NCI-H2171 treated with DMSO at 0.1 percent for 48 hours (cell line): ENCODE measurements at regions not wholly inside any gene's neighbourhood (a gene's known extent, or its start where the extent isn't known, plus 50 kb on each side); places are given as distances from the start of the nearest gene placed in this dataset.

Experiments used
- DNase-seq: peaks from one replicate; lab custom pipeline; 2025; lab: John Stamatoyannopoulos, UW

- peak; percentile 94 for DNase-seq
These were observed 97.1 kb upstream of the GRIK2 start for GRCh38 chr6:101296169-101296960.

- DNase-seq, result no peak
These were observed 90.9 kb upstream of the GRIK2 start for GRCh38 chr6:101302593-101302992.

DNA sequence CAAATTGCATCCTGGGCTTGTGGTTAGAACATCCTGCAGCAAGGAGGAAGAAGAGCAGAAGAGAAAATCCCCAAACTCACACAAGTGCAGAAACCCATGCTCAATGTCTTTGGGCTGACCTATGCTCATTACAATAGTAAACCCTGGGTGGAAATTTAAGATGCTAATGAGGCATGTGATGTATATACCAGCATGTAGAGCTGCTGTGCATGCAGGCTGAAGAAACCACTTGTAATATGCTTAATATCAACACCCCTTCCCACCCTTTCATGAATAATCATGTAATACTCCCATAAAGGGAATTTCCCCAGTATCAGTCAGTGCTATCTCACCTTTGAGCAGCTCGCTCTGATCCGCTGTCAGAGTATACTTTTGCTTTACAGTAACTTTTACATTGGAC, 90.0 kb upstream of the GRIK2 start:
- DNase-seq, result no peak

DNA sequence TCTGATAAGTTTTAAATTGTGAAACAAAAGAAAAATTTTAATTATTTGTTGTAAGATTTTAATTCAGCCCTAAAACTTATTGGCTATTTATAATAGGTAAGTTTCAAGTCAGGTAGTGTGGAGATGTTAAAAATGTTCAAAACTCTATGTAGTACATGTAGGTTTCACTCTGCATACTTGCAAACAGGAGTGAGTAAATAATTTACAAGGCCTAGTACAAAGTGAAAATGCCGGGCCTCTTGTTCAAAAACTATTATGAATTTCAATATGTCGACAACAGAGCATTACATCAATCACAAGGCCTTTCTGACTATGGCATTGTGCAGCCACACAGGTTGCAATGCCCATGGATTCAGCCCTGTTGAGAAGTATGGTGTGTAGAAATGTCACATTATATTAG, 80.9 kb upstream of the GRIK2 start:
- no peak for DNase-seq

GRCh38 chr6:101322921-101323320, 70.6 kb upstream of the GRIK2 start:
- DNase-seq, result no peak

GRCh38 chr6:101326411-101326810, 67.1 kb upstream of the GRIK2 start:
- no peak for DNase-seq

DNA sequence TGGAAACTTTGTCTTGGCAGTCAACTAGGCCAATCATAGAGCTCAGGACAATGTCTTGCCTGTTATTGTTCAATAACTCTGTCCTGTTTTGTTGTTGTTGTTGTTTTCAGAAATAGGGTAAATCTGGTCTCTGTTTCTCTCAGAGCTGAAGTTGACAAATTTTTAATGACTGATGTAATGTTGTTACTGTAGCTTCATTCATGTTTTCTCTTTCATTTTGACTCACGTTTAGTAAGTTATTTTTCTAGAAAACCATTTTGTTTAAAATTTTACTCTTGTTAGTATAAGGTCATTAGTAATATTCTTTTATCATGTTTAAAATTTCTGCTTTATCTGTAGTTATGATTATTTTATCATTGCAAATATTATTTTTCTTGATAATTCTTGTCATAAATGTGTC, 51.6 kb upstream of the GRIK2 start:
- no peak for DNase-seq
